Thyroid gland (tissue), 4 donors: ENCODE measurements at regions not wholly inside any gene's neighbourhood (a gene's known extent, or its start where the extent isn't known, plus 50 kb on each side); places are given as distances from the start of the nearest gene placed in this dataset.

ENCODE experiments used
- POLR2A ChIP-seq, 2 donors: fragments of 450-650 bp; IDR thresholded peaks; one replicate each; pipeline ENCODE4 v1.6.1; 2017; ENCODE audit warnings: antibody characterized with exemption in 2 of 2, mild to moderate bottlenecking in 2 of 2, moderate library complexity in 1 of 2
- TF ChIP-seq, protein P1 (sequence below), 6 experiments: fragments of 200-600 bp in 3 of 6; fragments of 450-650 bp in 3 of 6; sonication (generic) in 3 of 6; IDR thresholded peaks; one replicate each; pipeline ENCODE4 v1.5.1; 2016 to 2019; ENCODE audit warnings: antibody characterized with exemption in 6 of 6, mild to moderate bottlenecking in 2 of 6, inconsistent platforms in 1 of 6, moderate library complexity in 1 of 6

DNA sequence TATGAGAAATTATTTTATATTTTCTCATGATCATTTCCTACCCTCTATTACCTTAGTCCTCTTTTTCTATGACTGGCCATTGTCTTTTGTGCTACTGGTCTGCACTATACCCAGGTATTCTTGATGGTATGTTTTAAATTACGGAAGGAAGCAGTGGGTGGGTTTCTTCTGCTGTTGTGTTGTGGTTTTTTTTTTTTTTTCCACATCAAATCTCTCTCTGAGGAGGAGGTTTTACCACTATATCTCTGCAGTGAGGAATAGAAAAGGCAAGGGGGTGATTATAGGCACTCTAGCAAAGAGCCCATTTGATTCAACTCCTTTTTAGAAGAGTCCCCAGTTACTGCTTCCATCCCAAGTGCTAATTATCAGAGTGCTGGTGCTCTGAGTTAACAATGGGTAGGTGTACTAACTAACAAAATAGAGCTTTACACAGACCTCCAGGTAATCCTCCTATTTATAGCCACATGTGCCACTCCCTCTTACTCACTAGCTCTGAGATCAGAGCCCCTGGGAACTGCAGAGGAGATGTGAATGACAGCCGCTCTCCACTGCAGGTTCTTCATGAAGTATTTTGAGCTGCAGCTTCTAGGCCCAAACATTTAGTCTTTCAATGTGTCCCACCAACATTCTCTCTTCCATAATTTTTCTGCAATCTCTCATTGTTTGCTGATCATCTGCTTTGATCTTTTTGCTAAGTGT, 301.6 kb upstream of the GULP1 start:
- TF ChIP-seq, protein P1, sequence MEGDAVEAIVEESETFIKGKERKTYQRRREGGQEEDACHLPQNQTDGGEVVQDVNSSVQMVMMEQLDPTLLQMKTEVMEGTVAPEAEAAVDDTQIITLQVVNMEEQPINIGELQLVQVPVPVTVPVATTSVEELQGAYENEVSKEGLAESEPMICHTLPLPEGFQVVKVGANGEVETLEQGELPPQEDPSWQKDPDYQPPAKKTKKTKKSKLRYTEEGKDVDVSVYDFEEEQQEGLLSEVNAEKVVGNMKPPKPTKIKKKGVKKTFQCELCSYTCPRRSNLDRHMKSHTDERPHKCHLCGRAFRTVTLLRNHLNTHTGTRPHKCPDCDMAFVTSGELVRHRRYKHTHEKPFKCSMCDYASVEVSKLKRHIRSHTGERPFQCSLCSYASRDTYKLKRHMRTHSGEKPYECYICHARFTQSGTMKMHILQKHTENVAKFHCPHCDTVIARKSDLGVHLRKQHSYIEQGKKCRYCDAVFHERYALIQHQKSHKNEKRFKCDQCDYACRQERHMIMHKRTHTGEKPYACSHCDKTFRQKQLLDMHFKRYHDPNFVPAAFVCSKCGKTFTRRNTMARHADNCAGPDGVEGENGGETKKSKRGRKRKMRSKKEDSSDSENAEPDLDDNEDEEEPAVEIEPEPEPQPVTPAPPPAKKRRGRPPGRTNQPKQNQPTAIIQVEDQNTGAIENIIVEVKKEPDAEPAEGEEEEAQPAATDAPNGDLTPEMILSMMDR (IDR thresholded peaks at IDR 0.05), result no peak
- TF ChIP-seq POLR2A (IDR thresholded peaks at IDR 0.05), result no peak
